Heart left ventricle (tissue), 13 donors: ENCODE measurements at regions not wholly inside any gene's neighbourhood (a gene's known extent, or its start where the extent isn't known, plus 50 kb on each side); places are given as distances from the start of the nearest gene placed in this dataset.
"Not testable (repeated sequence)": the region's sequence is repeated elsewhere in the genome, so short reads cannot be mapped to it uniquely, and the experiment has no call there.

ENCODE experiments used
- POLR2A ChIP-seq, 2 donors: fragments of 450-650 bp; IDR thresholded peaks; one replicate each; pipeline ENCODE4 v1.6.1; 2017; ENCODE audit warnings: antibody characterized with exemption in 2 of 2, mild to moderate bottlenecking in 2 of 2, moderate library complexity in 2 of 2
- TF ChIP-seq, protein P1 (sequence below), 12 donors: fragments of 200-600 bp; sonication (generic) in 4 of 12; IDR thresholded peaks; one replicate each; pipeline versions ENCODE4 v1.5.0 to v1.8.0; 2018 to 2022; ENCODE audit warnings: antibody characterized with exemption in 12 of 12, mild to moderate bottlenecking in 5 of 12
- donor health status: ischemic (EF 13 %, LVEDD 7.1; RV severe dilation, severe dysfunction).
- donor health status: DM: no; HTN: yes; CAD: no.
- donor health status: DM: no; HTN: no; CAD: no.
- donor health status: ischemic (EF 25% LVEDD 6.9; RV normal size, moderate dysfunction).
- donor health status: ischemic (EF 25% LVEDD 5.7; RV mildly dilated, moderate dysfunction).
- donor health status: ischemic (EF 35%, LVEDD 5.7; RV mildly dilated, moderate dysfunction).
- donor health status: nonischemic (EF 11% LVEDD 7.7; RV severe dilation, severe dysfunction).
- donor health status: DM: yes; HTN: yes; CAD: no.
- donor health status: PGD.
- donor health status: ischemic (EF 29% LVEDD 5.4; RV normal size, mild dysfunction).
- donor health status: nonischemic (EF 23%, LVEDD 6.1; RV moderate dilation, normal function).

DNA sequence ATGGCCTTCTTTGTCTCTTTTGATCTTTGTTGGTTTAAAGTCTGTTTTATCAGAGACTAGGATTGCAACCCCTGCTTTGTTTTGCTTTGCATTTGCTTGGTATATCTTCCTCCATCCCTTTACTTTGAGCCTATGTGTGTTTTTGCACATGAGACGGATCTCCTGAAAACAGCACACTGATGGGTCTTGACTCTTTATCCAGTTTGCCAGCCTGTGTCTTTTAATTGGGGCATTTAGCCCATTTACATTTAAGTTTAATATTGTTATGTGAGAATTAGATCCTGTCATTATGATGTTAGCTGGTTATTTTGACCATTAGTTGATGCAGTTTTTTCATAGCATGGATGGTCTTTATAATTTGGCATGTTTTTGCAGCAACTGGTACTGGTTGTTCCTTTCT is 89.2 kb upstream of the ITPRID2 start:
- TF ChIP-seq, protein P1, sequence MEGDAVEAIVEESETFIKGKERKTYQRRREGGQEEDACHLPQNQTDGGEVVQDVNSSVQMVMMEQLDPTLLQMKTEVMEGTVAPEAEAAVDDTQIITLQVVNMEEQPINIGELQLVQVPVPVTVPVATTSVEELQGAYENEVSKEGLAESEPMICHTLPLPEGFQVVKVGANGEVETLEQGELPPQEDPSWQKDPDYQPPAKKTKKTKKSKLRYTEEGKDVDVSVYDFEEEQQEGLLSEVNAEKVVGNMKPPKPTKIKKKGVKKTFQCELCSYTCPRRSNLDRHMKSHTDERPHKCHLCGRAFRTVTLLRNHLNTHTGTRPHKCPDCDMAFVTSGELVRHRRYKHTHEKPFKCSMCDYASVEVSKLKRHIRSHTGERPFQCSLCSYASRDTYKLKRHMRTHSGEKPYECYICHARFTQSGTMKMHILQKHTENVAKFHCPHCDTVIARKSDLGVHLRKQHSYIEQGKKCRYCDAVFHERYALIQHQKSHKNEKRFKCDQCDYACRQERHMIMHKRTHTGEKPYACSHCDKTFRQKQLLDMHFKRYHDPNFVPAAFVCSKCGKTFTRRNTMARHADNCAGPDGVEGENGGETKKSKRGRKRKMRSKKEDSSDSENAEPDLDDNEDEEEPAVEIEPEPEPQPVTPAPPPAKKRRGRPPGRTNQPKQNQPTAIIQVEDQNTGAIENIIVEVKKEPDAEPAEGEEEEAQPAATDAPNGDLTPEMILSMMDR (IDR thresholded peaks at IDR 0.05), result not testable (repeated sequence)
- TF ChIP-seq POLR2A (IDR thresholded peaks at IDR 0.05), result not testable (repeated sequence)
